SK-N-SH treated with all-trans-retinoic acid at 6 μM for 48 hours (cell line): ENCODE measurements at regions not wholly inside any gene's neighbourhood (a gene's known extent, or its start where the extent isn't known, plus 50 kb on each side); places are given as distances from the start of the nearest gene placed in this dataset.

Experiments
- ARNTL ChIP-seq: fragments of 450-650 bp; formaldehyde crosslinking; IDR thresholded peaks from 2 replicates; pipeline ENCODE4 v1.5.0; 2020; ENCODE audit warnings: low read depth, mild to moderate bottlenecking, moderate library complexity, borderline replicate concordance
- CSDC2 ChIP-seq: fragments of 250-450 bp; sonication (Bioruptor Pico); IDR thresholded peaks from 2 replicates; pipeline ENCODE4 v1.5.0; 2020; ENCODE audit warnings: mild to moderate bottlenecking, moderate library complexity
- ISL1 ChIP-seq: fragments of 250-450 bp; sonication (Bioruptor Pico); IDR thresholded peaks from 2 replicates; pipeline ENCODE4 v2.1.2; 2022; ENCODE audit warnings: mild to moderate bottlenecking, moderate library complexity
- TOX ChIP-seq: fragments of 250-450 bp; sonication (Bioruptor Pico); IDR thresholded peaks from 2 replicates; pipeline ENCODE4 v1.8.0; 2021; ENCODE audit warnings: mild to moderate bottlenecking, moderate library complexity, borderline replicate concordance
- TSHZ2 ChIP-seq: fragments of 250-450 bp; sonication (Bioruptor Pico); IDR thresholded peaks from 2 replicates; pipeline ENCODE4 v1.5.0; 2020; ENCODE audit warnings: mild to moderate bottlenecking, moderate library complexity
- ZFP3 ChIP-seq: fragments of 250-450 bp; sonication (Bioruptor Pico); IDR thresholded peaks from 2 replicates; pipeline ENCODE4 v1.5.0; 2020; ENCODE audit warnings: mild to moderate bottlenecking, moderate library complexity
- ZNF8 ChIP-seq: fragments of 450-650 bp; formaldehyde crosslinking; IDR thresholded peaks from 2 replicates; pipeline ENCODE4 v1.5.0; 2020; ENCODE audit warnings: mild to moderate bottlenecking, moderate library complexity
- TF ChIP-seq, protein P1 (sequence below): fragments of 250-450 bp; sonication (Bioruptor Pico); IDR thresholded peaks from 2 replicates; pipeline ENCODE4 v1.8.0; 2020; ENCODE audit warnings: mild to moderate bottlenecking, moderate library complexity, borderline replicate concordance
- TF ChIP-seq, protein P2 (sequence below): fragments of 250-450 bp; sonication (Bioruptor Pico); IDR thresholded peaks from 2 replicates; pipeline ENCODE4 v1.5.1; 2020; ENCODE audit warnings: low read depth, mild to moderate bottlenecking, moderate library complexity
- TF ChIP-seq, protein P3 (sequence below): fragments of 250-450 bp; sonication (Bioruptor Pico); IDR thresholded peaks from 2 replicates; pipeline ENCODE4 v1.8.0; 2021; ENCODE audit warnings: low read depth, mild to moderate bottlenecking, moderate library complexity, borderline replicate concordance

DNA sequence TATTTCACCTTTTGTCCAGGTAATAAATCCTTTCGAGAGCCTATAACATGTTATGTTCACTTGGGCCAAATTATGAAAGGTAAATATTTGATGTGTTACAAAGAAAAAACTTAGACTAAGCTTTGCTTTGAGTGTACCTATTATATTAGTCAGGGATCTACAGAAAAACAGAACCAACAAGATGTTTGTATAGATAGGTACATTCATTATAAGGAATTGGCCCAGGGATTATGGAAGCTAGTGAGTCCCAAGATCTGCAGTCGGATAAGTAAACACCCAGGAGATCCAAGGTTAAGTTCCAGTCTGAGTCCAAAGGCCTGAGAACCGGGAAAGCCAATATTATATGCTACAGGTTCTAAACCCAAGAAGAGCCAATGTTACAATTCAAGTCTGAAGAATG is 234.5 kb downstream of the NRIP1 start:
- TF ChIP-seq CSDC2 (no peak), ARNTL (CRISPR knock-in tag) (no peak), ZNF8 (CRISPR knock-in tag) (no peak), TOX (CRISPR knock-in tag) (no peak), ZFP3 (CRISPR knock-in tag) (no peak), TSHZ2 (CRISPR knock-in tag) (no peak), ISL1 (CRISPR knock-in tag) (no peak)
- TF ChIP-seq, protein P1, sequence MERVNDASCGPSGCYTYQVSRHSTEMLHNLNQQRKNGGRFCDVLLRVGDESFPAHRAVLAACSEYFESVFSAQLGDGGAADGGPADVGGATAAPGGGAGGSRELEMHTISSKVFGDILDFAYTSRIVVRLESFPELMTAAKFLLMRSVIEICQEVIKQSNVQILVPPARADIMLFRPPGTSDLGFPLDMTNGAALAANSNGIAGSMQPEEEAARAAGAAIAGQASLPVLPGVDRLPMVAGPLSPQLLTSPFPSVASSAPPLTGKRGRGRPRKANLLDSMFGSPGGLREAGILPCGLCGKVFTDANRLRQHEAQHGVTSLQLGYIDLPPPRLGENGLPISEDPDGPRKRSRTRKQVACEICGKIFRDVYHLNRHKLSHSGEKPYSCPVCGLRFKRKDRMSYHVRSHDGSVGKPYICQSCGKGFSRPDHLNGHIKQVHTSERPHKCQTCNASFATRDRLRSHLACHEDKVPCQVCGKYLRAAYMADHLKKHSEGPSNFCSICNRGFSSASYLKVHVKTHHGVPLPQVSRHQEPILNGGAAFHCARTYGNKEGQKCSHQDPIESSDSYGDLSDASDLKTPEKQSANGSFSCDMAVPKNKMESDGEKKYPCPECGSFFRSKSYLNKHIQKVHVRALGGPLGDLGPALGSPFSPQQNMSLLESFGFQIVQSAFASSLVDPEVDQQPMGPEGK (CRISPR knock-in tag), result no peak
- TF ChIP-seq, protein P2, sequence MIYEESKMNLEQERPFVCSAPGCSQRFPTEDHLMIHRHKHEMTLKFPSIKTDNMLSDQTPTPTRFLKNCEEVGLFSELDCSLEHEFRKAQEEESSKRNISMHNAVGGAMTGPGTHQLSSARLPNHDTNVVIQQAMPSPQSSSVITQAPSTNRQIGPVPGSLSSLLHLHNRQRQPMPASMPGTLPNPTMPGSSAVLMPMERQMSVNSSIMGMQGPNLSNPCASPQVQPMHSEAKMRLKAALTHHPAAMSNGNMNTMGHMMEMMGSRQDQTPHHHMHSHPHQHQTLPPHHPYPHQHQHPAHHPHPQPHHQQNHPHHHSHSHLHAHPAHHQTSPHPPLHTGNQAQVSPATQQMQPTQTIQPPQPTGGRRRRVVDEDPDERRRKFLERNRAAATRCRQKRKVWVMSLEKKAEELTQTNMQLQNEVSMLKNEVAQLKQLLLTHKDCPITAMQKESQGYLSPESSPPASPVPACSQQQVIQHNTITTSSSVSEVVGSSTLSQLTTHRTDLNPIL (CRISPR knock-in tag), result no peak
- TF ChIP-seq, protein P3, sequence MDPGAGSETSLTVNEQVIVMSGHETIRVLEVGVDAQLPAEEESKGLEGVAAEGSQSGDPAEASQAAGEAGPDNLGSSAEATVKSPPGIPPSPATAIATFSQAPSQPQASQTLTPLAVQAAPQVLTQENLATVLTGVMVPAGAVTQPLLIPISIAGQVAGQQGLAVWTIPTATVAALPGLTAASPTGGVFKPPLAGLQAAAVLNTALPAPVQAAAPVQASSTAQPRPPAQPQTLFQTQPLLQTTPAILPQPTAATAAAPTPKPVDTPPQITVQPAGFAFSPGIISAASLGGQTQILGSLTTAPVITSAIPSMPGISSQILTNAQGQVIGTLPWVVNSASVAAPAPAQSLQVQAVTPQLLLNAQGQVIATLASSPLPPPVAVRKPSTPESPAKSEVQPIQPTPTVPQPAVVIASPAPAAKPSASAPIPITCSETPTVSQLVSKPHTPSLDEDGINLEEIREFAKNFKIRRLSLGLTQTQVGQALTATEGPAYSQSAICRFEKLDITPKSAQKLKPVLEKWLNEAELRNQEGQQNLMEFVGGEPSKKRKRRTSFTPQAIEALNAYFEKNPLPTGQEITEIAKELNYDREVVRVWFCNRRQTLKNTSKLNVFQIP, result no peak
